ENCODE measurements at regions not wholly inside any gene's neighbourhood (a gene's known extent, or its start where the extent isn't known, plus 50 kb on each side); places are given as distances from the start of the nearest gene placed in this dataset.

- no peak for DNase-seq
- no peaks in the 10 kb centered on the region for H3K27me3 ChIP-seq (ENCODE audit: control insufficient read depth in 3 of 3, insufficient read depth in 3 of 3, low read length in 2 of 3)
- no peak for TF ChIP-seq CTCF (IDR thresholded peaks at IDR 0.05; ENCODE audit: control extremely low read depth, extremely low read depth)
Measured at GRCh38 chr1:188444526-188444925, 1615.8 kb downstream of the PLA2G4A start.

GRCh38 chr1:188462837-188463236 lies 1634.1 kb downstream of the PLA2G4A start:
- ATAC-seq (ENCODE audit: insufficient read depth, low FRiP score) (no peak), DNase-seq (no peak)
- Histone ChIP-seq H3K27me3 (ENCODE audit: control insufficient read depth in 3 of 3, insufficient read depth in 3 of 3, low read length in 2 of 3) (no peaks in the 10 kb centered on the region), H3K4me1 (ENCODE audit: control insufficient read depth in 5 of 5, insufficient read depth in 5 of 5, low read length in 5 of 5) (no peaks in the 10 kb centered on the region), H3K9ac (ENCODE audit: insufficient read depth in 1 of 2, low read length in 2 of 2) (no peak overlapping the region), H3K27ac (ENCODE audit: low read depth in 1 of 2, low read length in 1 of 2) (no peak overlapping the region), H3K9me3 (ENCODE audit: control insufficient read depth in 4 of 4, insufficient read depth in 3 of 4, low read length in 3 of 4) (no peaks in the 10 kb centered on the region), H3K4me3 (no peak overlapping the region), H3K36me3 (ENCODE audit: control insufficient read depth in 4 of 4, insufficient read depth in 4 of 4, low read length in 4 of 4) (no peaks in the 10 kb centered on the region)
- TF ChIP-seq CTCF (IDR thresholded peaks at IDR 0.05; ENCODE audit: control extremely low read depth, extremely low read depth), result no peak

More at GRCh38 chr1:188444526-188444925, 1615.8 kb downstream of the PLA2G4A start:
- Histone ChIP-seq H3K4me1 (ENCODE audit: control insufficient read depth in 5 of 5, insufficient read depth in 5 of 5, low read length in 5 of 5) (no peaks in the 10 kb centered on the region), H3K4me3 (no peak overlapping the region), H3K9me3 (ENCODE audit: control insufficient read depth in 4 of 4, insufficient read depth in 3 of 4, low read length in 3 of 4) (no peaks in the 10 kb centered on the region), H3K9ac (ENCODE audit: insufficient read depth in 1 of 2, low read length in 2 of 2) (no peak overlapping the region), H3K27ac (ENCODE audit: low read depth in 1 of 2, low read length in 1 of 2) (no peak overlapping the region), H3K36me3 (ENCODE audit: control insufficient read depth in 4 of 4, insufficient read depth in 4 of 4, low read length in 4 of 4) (no peaks in the 10 kb centered on the region)
- no peak for ATAC-seq (ENCODE audit: insufficient read depth, low FRiP score)
- WGBS, 2 donors, result 53 to 59% methylated on average over 3 of the region's 3 CpGs

DNA sequence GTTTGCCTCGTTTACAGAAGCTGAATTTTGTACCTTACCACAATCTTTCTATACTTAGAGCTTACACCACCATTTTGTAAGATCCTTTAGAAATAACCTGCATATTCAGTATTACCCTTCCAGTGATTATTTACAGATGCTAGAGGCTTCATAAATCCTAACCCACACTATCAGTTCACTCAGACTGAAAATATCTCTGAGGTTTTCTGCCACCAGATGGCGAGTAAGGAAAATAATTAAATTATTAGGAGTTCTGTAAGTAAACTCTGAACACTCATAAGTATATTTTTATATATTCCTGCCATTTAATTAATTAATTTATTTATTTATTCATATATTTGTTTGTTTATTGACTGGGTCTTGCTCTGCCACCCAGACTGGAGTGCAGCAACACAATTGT lies 1635.2 kb downstream of the PLA2G4A start:
- Histone ChIP-seq H3K27ac (ENCODE audit: low read depth in 1 of 2, low read length in 1 of 2) (no peak overlapping the region), H3K9ac (ENCODE audit: insufficient read depth in 1 of 2, low read length in 2 of 2) (no peak overlapping the region), H3K27me3 (ENCODE audit: control insufficient read depth in 3 of 3, insufficient read depth in 3 of 3, low read length in 2 of 3) (no peaks in the 10 kb centered on the region), H3K9me3 (ENCODE audit: control insufficient read depth in 4 of 4, insufficient read depth in 3 of 4, low read length in 3 of 4) (no peaks in the 10 kb centered on the region), H3K4me1 (ENCODE audit: control insufficient read depth in 5 of 5, insufficient read depth in 5 of 5, low read length in 5 of 5) (no peaks in the 10 kb centered on the region), H3K4me3 (no peak overlapping the region), H3K36me3 (ENCODE audit: control insufficient read depth in 4 of 4, insufficient read depth in 4 of 4, low read length in 4 of 4) (no peaks in the 10 kb centered on the region)
- ATAC-seq (ENCODE audit: insufficient read depth, low FRiP score), result no peak
- no peak for TF ChIP-seq CTCF (IDR thresholded peaks at IDR 0.05; ENCODE audit: control extremely low read depth, extremely low read depth)
- peak in 2 of 3 donors; percentile 6 to 12 for DNase-seq
- 76 to 80% methylated on average over 2 of the region's 2 CpGs for WGBS, 2 donors

DNA sequence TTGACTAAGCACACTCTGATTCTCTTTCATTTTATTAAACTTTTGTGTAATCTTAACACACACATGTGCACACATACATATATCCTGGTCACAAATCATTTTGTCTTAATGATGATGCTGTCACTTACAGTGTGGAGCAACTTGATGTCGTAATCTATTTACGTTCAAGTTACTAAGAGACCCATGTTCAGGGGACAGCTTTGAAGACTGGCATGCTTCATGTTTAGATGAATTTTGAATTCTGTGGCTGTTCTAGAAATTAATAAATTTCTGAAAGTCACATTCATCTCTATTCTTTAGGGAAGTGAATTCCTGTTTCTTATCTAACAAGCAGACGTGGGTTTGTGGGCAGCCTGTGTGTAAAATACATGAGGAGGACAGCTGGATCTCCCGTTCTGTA lies 1637.8 kb downstream of the PLA2G4A start:
- ATAC-seq (ENCODE audit: insufficient read depth, low FRiP score) (no peak), DNase-seq (no peak)
- Histone ChIP-seq H3K4me1 (ENCODE audit: control insufficient read depth in 5 of 5, insufficient read depth in 5 of 5, low read length in 5 of 5) (no peaks in the 10 kb centered on the region), H3K27me3 (ENCODE audit: control insufficient read depth in 3 of 3, insufficient read depth in 3 of 3, low read length in 2 of 3) (no peaks in the 10 kb centered on the region), H3K27ac (ENCODE audit: low read depth in 1 of 2, low read length in 1 of 2) (no peak overlapping the region), H3K9ac (ENCODE audit: insufficient read depth in 1 of 2, low read length in 2 of 2) (no peak overlapping the region), H3K4me3 (no peak overlapping the region), H3K9me3 (ENCODE audit: control insufficient read depth in 4 of 4, insufficient read depth in 3 of 4, low read length in 3 of 4) (no peaks in the 10 kb centered on the region), H3K36me3 (ENCODE audit: control insufficient read depth in 4 of 4, insufficient read depth in 4 of 4, low read length in 4 of 4) (no peaks in the 10 kb centered on the region)
- no peak for TF ChIP-seq CTCF (IDR thresholded peaks at IDR 0.05; ENCODE audit: control extremely low read depth, extremely low read depth)
- 49 to 60% methylated on average over 4 of the region's 4 CpGs for WGBS, 2 donors
